Kasumi-1 (cell line): ENCODE measurements at regions not wholly inside any gene's neighbourhood (a gene's known extent, or its start where the extent isn't known, plus 50 kb on each side); places are given as distances from the start of the nearest gene placed in this dataset.

Experiments used
- DNase-seq, 2 experiments: peaks; one replicate each; lab custom pipeline; 2025; lab: John Stamatoyannopoulos, UW

DNA sequence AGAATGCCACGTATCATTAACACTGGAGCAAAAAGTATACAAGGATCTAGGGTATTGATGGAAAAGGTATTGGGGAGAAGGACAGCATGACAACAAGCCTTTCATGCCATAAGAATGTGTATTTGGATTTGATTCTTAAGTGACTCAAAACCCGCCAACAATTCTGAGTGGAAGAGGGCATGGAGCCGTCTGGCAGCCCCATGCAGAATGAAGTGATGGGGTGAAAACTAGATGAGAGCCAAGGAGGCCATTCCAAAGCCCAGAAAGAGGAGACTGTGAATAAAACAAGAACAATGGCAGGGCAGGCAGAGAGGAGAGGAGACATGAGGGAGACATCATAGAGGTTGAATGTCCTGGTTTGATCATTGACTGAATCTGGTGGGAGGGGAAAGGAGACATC lies 272.3 kb upstream of the WWC1 start:
- no peak for DNase-seq

DNA sequence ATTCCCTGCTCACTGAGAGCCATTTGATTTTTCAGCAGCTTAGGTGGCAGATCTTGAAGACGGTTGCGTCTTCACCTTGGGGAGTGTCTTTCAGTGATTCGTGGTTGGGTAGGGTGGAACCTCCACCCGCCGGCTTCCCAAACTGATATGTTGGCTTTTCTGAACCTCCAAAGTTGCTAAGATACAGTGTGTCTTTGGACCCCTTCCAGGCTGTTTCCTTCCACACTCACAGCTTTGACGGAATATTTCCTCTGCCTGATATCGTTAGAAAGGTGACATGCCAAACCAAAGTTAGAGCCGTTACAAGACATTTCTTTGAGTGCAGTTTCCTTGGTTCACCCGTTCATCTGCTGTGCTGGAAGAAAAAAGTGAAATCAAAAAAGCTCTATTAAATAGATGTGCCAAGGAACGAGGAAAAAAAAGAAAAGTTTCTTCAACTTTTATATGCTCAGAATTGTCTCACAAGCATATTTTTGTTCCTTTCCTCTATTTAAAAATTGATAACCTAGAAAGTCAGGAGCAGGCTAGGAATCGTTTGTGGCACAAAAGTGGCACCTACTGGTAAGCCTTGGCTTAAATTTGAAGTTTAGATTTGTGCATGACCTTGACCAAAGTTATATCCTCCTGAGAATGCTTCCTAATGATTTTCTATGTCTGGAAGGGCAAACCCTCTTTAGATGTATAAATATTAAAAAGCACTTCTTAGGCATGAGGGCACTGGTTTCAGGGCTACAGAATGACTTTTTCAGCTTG lies 270.7 kb upstream of the WWC1 start:
- DNase-seq, result no peak

GRCh38 chr5:168022446-168023169 lies 268.8 kb upstream of the WWC1 start:
- DNase-seq, result no peak

- DNase-seq, result no peak
Observed at GRCh38 chr5:168023191-168023590, 268.3 kb upstream of the WWC1 start.

- no peak for DNase-seq
Observed at GRCh38 chr5:168024306-168024705, 267.1 kb upstream of the WWC1 start.

GRCh38 chr5:168027007-168027406 lies 264.4 kb upstream of the WWC1 start:
- no peak for DNase-seq

- no peak for DNase-seq
Observed at GRCh38 chr5:168030912-168031311, 260.5 kb upstream of the WWC1 start.

- no peak for DNase-seq
Observed at GRCh38 chr5:168031614-168032013, 259.8 kb upstream of the WWC1 start.

DNA sequence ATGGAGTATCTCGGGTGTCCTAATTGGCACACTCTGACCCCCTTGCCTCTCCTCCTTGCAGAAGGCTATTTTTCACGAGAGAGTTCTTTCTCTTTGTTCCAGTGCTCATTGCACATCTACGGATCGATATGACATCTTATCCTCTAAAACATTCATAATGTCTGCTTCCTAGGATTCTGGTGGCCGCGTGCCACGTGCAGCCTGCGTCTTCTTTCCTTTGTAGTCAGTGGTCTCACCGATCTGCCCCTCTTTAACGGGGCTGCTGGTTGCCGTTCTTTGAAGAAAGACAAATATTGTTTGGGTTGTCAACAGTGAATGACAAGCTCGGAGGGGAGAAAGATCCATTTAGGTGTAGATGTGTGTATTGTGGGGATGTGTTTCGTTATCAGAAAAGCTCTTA lies 252.4 kb upstream of the WWC1 start:
- no peak for DNase-seq

- DNase-seq, result no peak
Observed at GRCh38 chr5:168039566-168040248, 251.7 kb upstream of the WWC1 start.

DNA sequence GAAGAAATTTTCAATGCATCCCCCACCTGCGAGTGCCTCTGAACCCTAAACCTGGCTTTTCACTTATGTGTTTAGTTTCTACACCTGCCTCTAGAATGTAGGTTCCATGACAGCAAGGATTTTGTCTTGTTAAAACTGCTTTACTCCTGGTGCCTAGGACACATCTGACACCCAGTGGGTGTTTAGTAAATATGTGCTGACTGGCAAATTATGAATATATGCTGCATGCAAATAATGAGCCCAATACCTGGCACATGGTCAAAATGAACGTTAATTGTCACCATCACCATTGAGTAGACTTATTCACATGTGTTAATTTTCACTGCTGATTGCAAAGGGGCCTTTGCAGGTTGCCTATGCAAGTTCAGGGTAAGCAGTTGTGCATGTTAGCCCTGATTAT lies 249.9 kb upstream of the WWC1 start:
- DNase-seq, result no peak

GRCh38 chr5:168042284-168043068 lies 249.0 kb upstream of the WWC1 start:
- no peak for DNase-seq

- no peak for DNase-seq
Observed at GRCh38 chr5:168046163-168046562, 245.3 kb upstream of the WWC1 start.

GRCh38 chr5:168047043-168047668 lies 244.3 kb upstream of the WWC1 start:
- DNase-seq, result peak; percentile 6 to 27

DNA sequence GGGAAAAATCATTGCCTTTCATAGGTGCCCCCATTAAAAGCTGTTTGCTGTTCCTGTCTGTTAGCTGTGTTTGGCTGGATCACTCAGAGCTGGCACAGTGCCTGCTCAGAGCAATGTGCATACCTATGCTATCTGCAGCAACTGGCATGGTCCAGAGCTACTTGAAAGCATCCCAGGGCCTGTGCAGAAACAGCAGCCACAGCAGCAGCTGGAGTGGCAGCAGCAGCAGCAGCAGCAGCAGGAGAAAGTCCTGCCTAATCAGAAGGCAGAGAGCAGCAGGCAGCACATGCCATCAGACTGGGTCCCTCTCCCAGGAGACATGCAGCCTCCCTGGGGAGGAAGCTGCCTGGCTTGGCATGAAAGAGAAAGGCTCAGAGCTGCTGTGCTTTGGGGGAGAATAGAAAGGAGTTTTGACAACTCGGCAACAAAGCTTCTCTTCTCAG lies 243.8 kb upstream of the WWC1 start:
- DNase-seq, result no peak

DNA sequence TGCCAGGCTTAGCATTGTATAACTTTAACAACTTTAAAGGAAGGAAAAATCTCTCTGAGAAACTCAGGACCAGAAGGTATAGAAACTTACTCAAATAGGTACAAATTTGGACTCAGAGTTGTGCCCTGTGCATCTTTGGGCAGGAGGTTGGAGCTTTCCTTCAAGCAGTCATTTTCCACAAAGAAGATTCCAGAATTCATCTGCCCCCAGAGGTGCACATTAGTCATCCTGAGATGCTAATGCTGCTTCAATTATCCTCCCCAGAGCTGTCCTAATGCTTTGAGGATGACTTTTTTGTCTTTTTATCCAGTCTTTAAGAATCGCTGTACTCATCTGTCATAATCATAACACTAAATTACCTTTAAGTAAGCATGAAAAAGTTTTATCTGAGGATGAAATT lies 243.0 kb upstream of the WWC1 start:
- no peak for DNase-seq

GRCh38 chr5:168052686-168053085 lies 238.8 kb upstream of the WWC1 start:
- no peak for DNase-seq

GRCh38 chr5:168054091-168054490 lies 237.4 kb upstream of the WWC1 start:
- DNase-seq, result no peak

DNA sequence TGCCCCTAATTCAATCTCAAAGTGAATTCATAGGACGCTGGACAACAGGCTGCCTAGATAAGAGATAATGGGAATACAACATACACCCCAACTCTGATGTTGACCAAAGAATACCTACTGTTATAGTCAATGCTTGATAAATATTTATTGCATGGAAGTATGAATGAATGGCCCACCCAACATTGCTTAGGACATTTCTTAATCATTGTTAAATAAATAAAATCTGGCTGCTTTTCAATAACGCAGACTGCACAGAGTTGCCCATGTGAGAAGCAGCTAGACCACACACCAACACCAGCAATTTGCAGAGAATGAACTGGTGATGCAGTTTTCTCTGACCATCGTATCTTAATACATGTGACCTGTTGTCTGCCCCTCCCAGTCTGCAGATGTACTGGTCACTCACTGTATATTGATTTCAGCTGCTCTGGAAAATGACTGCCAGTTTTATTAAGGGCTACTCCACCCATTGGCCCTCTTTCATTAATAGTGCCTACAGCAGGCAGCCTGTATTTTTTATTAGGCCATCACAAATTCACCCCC lies 236.2 kb upstream of the WWC1 start:
- no peak for DNase-seq

- DNase-seq, result no peak
Observed at GRCh38 chr5:168055961-168056360, 235.5 kb upstream of the WWC1 start.

- no peak for DNase-seq
Observed at GRCh38 chr5:168056499-168057182, 234.8 kb upstream of the WWC1 start.
